HL-60 (cell line): ENCODE measurements at regions not wholly inside any gene's neighbourhood (a gene's known extent, or its start where the extent isn't known, plus 50 kb on each side); places are given as distances from the start of the nearest gene placed in this dataset.

ENCODE experiments used
- DNase-seq, 2 experiments: peaks; one replicate each; pipeline ENCODE4 v3.0.0-alpha.2; 2010 to 2020; ENCODE audit warnings: low read depth in 1 of 2, low spot score in 1 of 2
- H3K27ac ChIP-seq: fragments of 250-450 bp; sonication (Bioruptor Pico); replicated peaks from 2 replicates; pipeline ENCODE4 v1.5.1; 2020; ENCODE audit warnings: mild to moderate bottlenecking, moderate library complexity
- H3K27me3 ChIP-seq: fragments of 250-450 bp; sonication (Bioruptor Pico); 2 replicates; pipeline ENCODE4 v1.5.1; 2021; ENCODE audit warnings: mild to moderate bottlenecking, moderate library complexity; ENCODE audit not compliant: insufficient read depth, poor library complexity, severe bottlenecking
- H3K4me3 ChIP-seq: replicated peaks from 2 replicates; pipeline ENCODE4 v1.5.1; 2011; ENCODE audit warnings: mild to moderate bottlenecking, control low read depth, low read length; ENCODE audit not compliant: insufficient read depth
- CTCF ChIP-seq: IDR thresholded peaks from one replicate; pipeline ENCODE4 v1.5.1; 2011; ENCODE audit warnings: low read length, control low read depth, inconsistent platforms; ENCODE audit not compliant: insufficient read depth
- GABPA ChIP-seq: IDR thresholded peaks from 2 replicates; pipeline ENCODE4 v1.6.1; 2012; ENCODE audit warnings: low read depth
- POLR2AphosphoS5 ChIP-seq: IDR thresholded peaks from 2 replicates; pipeline ENCODE4 v1.6.1; 2012; ENCODE audit warnings: low read depth
- REST ChIP-seq: IDR thresholded peaks from 2 replicates; pipeline ENCODE4 v1.6.1; 2012; ENCODE audit warnings: low read depth; ENCODE audit not compliant: insufficient replicate concordance
- SPI1 ChIP-seq: IDR thresholded peaks from 2 replicates; pipeline ENCODE4 v1.6.1; 2012; ENCODE audit warnings: low read depth, mild to moderate bottlenecking, borderline replicate concordance

- no peak overlapping the region for H3K4me3 ChIP-seq
- DNase-seq: no peak
- TF ChIP-seq CTCF: no peak
- no peak for TF ChIP-seq SPI1
- no peak for TF ChIP-seq GABPA
- no peak for TF ChIP-seq REST
- TF ChIP-seq POLR2AphosphoS5: no peak
- no peaks in the 10 kb centered on the region for H3K27me3 ChIP-seq
- no peak overlapping the region for H3K27ac ChIP-seq
These were observed 120.9 kb downstream of the ANKRD50 start for GRCh38 chr4:124591637-124592036.

- H3K27me3 ChIP-seq: no peaks in the 10 kb centered on the region
- no peak overlapping the region for H3K27ac ChIP-seq
- no peak for DNase-seq
- TF ChIP-seq POLR2AphosphoS5 (no peak), GABPA (no peak), REST (no peak), SPI1 (no peak), CTCF (no peak)
- H3K4me3 ChIP-seq: no peak overlapping the region
These were observed 119.0 kb downstream of the ANKRD50 start for GRCh38 chr4:124593494-124593893.

- H3K27ac ChIP-seq: no peak overlapping the region
- TF ChIP-seq SPI1 (no peak), CTCF (no peak), REST (no peak), GABPA (no peak), POLR2AphosphoS5 (no peak)
These were observed 117.6 kb downstream of the ANKRD50 start for GRCh38 chr4:124594945-124595344.

More at GRCh38 chr4:124594945-124595344, 117.6 kb downstream of the ANKRD50 start:
- Histone ChIP-seq H3K27me3 (no peaks in the 10 kb centered on the region), H3K4me3 (no peak overlapping the region)
- no peak for DNase-seq
